ENCODE measurements at regions not wholly inside any gene's neighbourhood (a gene's known extent, or its start where the extent isn't known, plus 50 kb on each side); places are given as distances from the start of the nearest gene placed in this dataset.

DNA sequence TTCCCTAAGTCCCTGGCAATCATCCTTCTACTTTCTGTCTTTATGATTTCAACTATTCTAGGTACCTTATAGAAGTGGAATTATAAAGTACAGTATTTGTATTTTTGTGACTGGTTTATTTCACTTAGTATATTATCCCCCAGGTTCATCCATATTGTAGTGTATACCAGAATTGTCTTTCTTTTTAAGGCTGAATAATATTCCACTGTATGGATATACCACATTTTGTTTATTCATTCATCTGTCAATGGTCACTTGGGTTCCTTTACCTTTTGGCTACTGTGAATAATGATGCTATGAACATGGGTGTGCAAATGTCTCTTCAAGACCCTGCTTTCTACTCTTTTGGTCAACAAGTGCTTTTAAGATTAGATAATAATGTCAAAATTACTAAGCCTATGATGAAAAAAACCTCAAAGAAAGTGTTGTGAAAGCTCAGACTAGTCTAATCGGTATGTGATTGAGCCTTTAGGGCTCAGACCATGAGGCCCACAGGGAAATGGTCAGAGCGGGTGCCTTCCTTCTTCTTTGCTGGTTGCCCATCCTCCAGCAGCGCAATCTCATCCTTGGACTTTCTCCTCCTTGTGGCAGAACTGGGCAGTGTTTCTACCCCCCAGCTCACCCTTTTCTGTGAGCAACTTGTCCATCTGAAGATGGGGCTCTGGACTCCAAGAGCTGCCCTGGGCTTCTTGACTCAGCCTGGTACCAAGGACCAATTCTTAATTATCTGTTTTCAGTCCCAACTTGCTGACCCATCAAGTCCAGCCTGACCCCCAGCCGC, 105.4 kb downstream of the TTC8 start:
- no CpG with 5 or more reads among the region's 4 CpGs for WGBS (ENCODE audit: insufficient coverage, low lambda C conversion rate)
- H3K9me3 ChIP-seq (ENCODE audit: control insufficient read depth, low read depth, low read length), result no peaks in the 10 kb centered on the region
- DNase-seq, result no peak
- no peaks in the 10 kb centered on the region for H3K36me3 ChIP-seq (ENCODE audit: control insufficient read depth, insufficient read depth, low read length)
- no peaks in the 10 kb centered on the region for H3K27me3 ChIP-seq (ENCODE audit: control insufficient read depth, insufficient read depth, low read length)
- H3K4me3 ChIP-seq (ENCODE audit: low read length), result no peak overlapping the region
- no peaks in the 10 kb centered on the region for H3K4me1 ChIP-seq (ENCODE audit: control insufficient read depth, insufficient read depth, low read length)
- no peak overlapping the region for H3K27ac ChIP-seq (ENCODE audit: low read length)

DNA sequence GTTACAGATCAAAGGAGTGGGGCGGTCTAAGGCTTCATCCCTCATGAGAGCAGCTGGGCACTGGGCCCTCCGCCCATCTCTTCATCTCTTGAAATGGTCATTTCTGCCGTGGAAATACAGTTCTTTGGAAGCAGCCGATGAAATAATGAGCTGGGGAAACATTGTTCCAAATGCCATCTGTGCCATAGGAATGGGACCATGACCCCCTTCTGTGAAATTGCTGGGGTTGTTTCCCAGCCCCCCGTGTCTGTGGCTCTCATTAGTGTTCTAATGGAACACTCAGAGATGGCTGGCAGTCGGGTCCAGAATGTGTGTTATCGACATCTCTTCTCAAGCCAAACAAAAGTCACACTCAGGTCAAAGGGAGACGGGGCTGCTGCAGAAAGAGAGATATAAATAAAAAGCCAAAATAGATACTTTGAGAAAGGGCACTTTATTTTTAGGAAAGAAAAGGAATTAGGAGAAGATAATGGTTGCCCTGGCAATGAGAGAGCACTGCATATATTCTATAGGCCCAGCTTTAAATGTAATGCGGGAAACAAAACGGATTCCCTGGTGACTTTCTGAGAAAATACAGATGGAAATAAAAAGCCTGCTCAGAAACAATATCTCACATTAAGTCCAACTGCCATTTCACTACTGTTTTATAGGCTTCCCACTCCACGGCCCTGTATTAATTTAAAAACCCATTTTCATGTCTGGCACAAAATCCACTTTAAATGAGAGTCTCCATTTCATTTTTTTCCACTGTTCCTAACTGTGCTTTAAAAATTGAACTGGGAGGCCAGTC, 107.1 kb downstream of the TTC8 start:
- Histone ChIP-seq H3K9me3 (ENCODE audit: control insufficient read depth, low read depth, low read length) (no peaks in the 10 kb centered on the region), H3K4me1 (ENCODE audit: control insufficient read depth, insufficient read depth, low read length) (no peaks in the 10 kb centered on the region), H3K4me3 (ENCODE audit: low read length) (no peak overlapping the region), H3K36me3 (ENCODE audit: control insufficient read depth, insufficient read depth, low read length) (no peaks in the 10 kb centered on the region), H3K27ac (ENCODE audit: low read length) (no peak overlapping the region), H3K27me3 (ENCODE audit: control insufficient read depth, insufficient read depth, low read length) (no peaks in the 10 kb centered on the region)
- DNase-seq, result no peak
- 88% methylated on average over 6 of the region's 11 CpGs for WGBS (ENCODE audit: insufficient coverage, low lambda C conversion rate)

DNA sequence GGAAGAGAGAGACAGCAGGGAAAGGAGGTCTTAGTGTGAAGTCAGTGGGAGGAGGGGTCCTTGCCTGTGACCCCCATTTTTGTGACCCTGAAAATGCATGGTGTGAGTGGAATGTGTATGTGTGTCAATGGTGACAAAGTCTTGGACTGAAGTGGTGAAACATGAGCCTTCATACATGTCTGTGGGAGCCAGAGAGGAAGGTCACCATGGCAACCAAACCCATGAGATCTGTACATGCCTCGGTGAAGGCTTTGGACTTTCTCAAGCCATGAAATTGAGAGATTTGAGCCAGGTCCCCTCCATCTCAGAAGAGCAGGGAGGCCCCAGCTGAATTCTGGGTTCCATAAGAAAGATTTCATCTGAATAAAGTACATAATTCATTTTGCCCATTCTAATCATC, 108.7 kb downstream of the TTC8 start:
- DNase-seq, result no peak
- no CpG with 5 or more reads among the region's 1 CpG for WGBS (ENCODE audit: insufficient coverage, low lambda C conversion rate)
- no peaks in the 10 kb centered on the region for H3K27me3 ChIP-seq (ENCODE audit: control insufficient read depth, insufficient read depth, low read length)

DNA sequence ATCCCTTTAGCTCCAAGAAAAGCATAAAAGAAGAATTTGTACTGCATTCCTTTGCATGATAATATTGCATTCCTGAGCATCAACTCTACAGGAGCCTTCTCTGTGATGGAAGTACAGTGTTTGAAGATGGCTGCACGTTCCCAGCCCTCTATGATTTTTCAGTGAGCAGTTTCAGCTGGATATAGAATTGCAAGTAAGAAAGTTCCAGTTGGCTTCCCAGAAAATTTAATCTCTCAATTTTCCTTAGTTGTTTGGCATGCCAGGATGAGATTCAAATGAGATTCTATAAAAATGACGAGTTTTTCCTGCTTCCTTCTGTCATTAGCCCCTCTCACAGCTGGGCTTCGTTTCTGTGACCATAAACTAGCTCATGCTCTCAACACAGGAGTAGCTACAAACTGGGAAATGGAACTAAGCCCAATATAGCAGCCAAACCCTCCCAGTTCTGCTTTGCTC, 109.9 kb downstream of the TTC8 start:
- no peaks in the 10 kb centered on the region for H3K4me1 ChIP-seq (ENCODE audit: control insufficient read depth, insufficient read depth, low read length)
- no CpG with 5 or more reads among the region's 3 CpGs for WGBS (ENCODE audit: insufficient coverage, low lambda C conversion rate)

More for the DNA sequence above, 108.7 kb downstream of the TTC8 start:
- no peak overlapping the region for H3K27ac ChIP-seq (ENCODE audit: low read length)
- H3K4me3 ChIP-seq (ENCODE audit: low read length), result no peak overlapping the region
- no peaks in the 10 kb centered on the region for H3K9me3 ChIP-seq (ENCODE audit: control insufficient read depth, low read depth, low read length)
- H3K36me3 ChIP-seq (ENCODE audit: control insufficient read depth, insufficient read depth, low read length), result no peaks in the 10 kb centered on the region
- H3K4me1 ChIP-seq (ENCODE audit: control insufficient read depth, insufficient read depth, low read length), result no peaks in the 10 kb centered on the region

GRCh38 chr14:88935083-88935482, 110.6 kb downstream of the TTC8 start:
- Histone ChIP-seq H3K36me3 (ENCODE audit: control insufficient read depth, insufficient read depth, low read length) (no peaks in the 10 kb centered on the region), H3K27me3 (ENCODE audit: control insufficient read depth, insufficient read depth, low read length) (peaks cover 2% of the 10 kb centered on the region), H3K27ac (ENCODE audit: low read length) (no peak overlapping the region), H3K4me1 (ENCODE audit: control insufficient read depth, insufficient read depth, low read length) (no peaks in the 10 kb centered on the region), H3K4me3 (ENCODE audit: low read length) (no peak overlapping the region), H3K9me3 (ENCODE audit: control insufficient read depth, low read depth, low read length) (no peaks in the 10 kb centered on the region)
- WGBS (ENCODE audit: insufficient coverage, low lambda C conversion rate), result 100% methylated on average over 3 of the region's 5 CpGs
- no peak for DNase-seq

More for the DNA sequence above, 109.9 kb downstream of the TTC8 start:
- DNase-seq, result no peak
- no peaks in the 10 kb centered on the region for H3K9me3 ChIP-seq (ENCODE audit: control insufficient read depth, low read depth, low read length)
- no peaks in the 10 kb centered on the region for H3K36me3 ChIP-seq (ENCODE audit: control insufficient read depth, insufficient read depth, low read length)
- H3K4me3 ChIP-seq (ENCODE audit: low read length), result no peak overlapping the region
- H3K27ac ChIP-seq (ENCODE audit: low read length), result no peak overlapping the region
- no peaks in the 10 kb centered on the region for H3K27me3 ChIP-seq (ENCODE audit: control insufficient read depth, insufficient read depth, low read length)

DNA sequence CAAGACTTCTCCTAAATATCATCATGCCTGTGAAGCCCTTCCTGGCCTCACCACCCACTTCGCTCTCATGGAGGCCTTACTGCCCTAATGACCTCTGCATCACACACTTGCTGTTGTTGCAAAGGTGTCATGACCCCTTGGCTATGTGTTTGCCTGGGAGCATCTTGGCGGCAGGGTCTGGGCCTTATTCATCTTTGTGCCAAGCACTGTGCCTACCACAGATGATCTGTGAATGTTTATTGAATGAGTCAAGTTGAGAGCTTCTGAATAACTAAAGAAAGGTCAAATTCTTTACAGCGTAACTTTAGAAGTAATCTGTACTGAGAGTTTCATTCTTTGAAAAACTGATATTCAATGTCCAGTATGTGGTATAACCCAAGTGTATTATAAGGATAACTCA, 113.3 kb downstream of the TTC8 start:
- Histone ChIP-seq H3K27ac (ENCODE audit: low read length) (no peak overlapping the region), H3K4me3 (ENCODE audit: low read length) (no peak overlapping the region), H3K9me3 (ENCODE audit: control insufficient read depth, low read depth, low read length) (no peaks in the 10 kb centered on the region), H3K27me3 (ENCODE audit: control insufficient read depth, insufficient read depth, low read length) (peaks cover 2% of the 10 kb centered on the region), H3K4me1 (ENCODE audit: control insufficient read depth, insufficient read depth, low read length) (no peaks in the 10 kb centered on the region), H3K36me3 (ENCODE audit: control insufficient read depth, insufficient read depth, low read length) (no peaks in the 10 kb centered on the region)
- 100% methylated on average over 1 of the region's 3 CpGs for WGBS (ENCODE audit: insufficient coverage, low lambda C conversion rate)
- no peak for DNase-seq

GRCh38 chr14:88940671-88941070, 116.2 kb downstream of the TTC8 start:
- no peak for DNase-seq
- Histone ChIP-seq H3K27me3 (ENCODE audit: control insufficient read depth, insufficient read depth, low read length) (peaks cover 2% of the 10 kb centered on the region), H3K27ac (ENCODE audit: low read length) (no peak overlapping the region), H3K36me3 (ENCODE audit: control insufficient read depth, insufficient read depth, low read length) (no peaks in the 10 kb centered on the region), H3K4me3 (ENCODE audit: low read length) (no peak overlapping the region), H3K9me3 (ENCODE audit: control insufficient read depth, low read depth, low read length) (no peaks in the 10 kb centered on the region), H3K4me1 (ENCODE audit: control insufficient read depth, insufficient read depth, low read length) (no peaks in the 10 kb centered on the region)
- WGBS (ENCODE audit: insufficient coverage, low lambda C conversion rate), result 67% methylated on average over 3 of the region's 3 CpGs

DNA sequence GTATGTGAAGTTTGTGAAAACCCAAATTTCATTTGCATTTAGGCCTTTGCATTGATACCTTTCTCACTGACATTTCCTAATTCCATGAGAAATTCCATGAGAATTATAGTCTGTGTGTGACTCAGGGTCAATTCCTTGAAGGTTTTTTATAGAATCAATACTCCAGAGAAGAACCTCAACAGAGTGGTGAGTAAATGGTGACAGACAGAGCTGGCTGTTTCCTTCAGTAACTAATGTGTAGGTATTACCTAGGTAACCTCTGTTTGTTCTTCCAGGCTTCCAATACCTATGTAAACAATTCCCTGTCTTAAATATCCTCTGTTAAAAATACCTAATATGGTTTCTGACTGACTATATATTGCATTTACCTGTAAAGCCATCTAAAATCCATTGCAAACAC, 117.0 kb downstream of the TTC8 start:
- no peak for DNase-seq

DNA sequence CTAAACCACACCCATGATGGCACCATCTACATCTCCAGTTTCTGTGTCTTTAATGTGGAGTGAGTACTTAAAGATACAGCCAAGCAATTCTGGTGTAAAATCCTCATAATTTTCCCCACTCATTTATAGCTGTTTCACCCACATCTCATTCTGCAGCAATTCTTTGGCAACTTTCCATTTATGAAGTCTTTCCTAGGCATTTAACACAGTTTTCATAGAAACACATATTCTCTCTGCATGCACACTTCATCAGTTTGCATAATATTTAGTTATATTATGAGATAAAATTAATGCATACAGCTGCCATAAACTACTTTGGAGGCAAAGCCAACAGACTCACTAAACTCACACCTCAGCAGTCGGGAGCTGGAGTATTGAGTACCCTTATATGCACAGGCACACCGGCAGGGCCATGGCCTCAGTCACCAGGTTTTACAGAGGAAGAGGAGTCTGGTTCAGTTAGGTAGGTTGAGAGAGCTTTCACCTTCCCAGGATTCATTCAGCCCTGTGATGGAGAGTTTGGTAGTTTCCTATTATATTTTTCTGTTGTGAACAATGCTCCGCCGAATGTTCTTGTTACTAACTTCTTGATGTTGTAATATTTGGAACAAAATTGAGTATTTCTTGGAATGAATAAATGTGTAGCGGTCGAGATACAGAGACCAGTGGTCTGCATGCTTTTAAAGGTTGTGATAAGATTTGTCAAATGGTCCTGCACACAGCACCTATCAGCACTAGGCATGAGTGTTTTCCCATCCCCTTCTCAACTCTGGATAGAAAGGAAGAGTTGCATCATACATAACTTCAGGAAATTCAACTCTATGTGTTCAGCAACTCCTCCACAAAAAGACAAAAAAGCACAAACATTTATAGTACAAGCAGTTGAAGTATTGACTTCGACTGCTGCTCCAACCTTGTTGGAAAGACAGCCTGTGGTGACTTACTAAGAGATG, 123.5 kb downstream of the TTC8 start:
- Histone ChIP-seq H3K27ac (ENCODE audit: low read length) (no peak overlapping the region), H3K9me3 (ENCODE audit: control insufficient read depth, low read depth, low read length) (no peaks in the 10 kb centered on the region), H3K4me1 (ENCODE audit: control insufficient read depth, insufficient read depth, low read length) (no peaks in the 10 kb centered on the region), H3K4me3 (ENCODE audit: low read length) (no peak overlapping the region), H3K36me3 (ENCODE audit: control insufficient read depth, insufficient read depth, low read length) (no peaks in the 10 kb centered on the region), H3K27me3 (ENCODE audit: control insufficient read depth, insufficient read depth, low read length) (no peaks in the 10 kb centered on the region)
- DNase-seq, result no peak
- 96% methylated on average over 4 of the region's 7 CpGs for WGBS (ENCODE audit: insufficient coverage, low lambda C conversion rate)

More for the DNA sequence above, 117.0 kb downstream of the TTC8 start:
- Histone ChIP-seq H3K27me3 (ENCODE audit: control insufficient read depth, insufficient read depth, low read length) (peaks cover 2% of the 10 kb centered on the region), H3K4me1 (ENCODE audit: control insufficient read depth, insufficient read depth, low read length) (no peaks in the 10 kb centered on the region), H3K36me3 (ENCODE audit: control insufficient read depth, insufficient read depth, low read length) (no peaks in the 10 kb centered on the region), H3K27ac (ENCODE audit: low read length) (no peak overlapping the region), H3K4me3 (ENCODE audit: low read length) (no peak overlapping the region), H3K9me3 (ENCODE audit: control insufficient read depth, low read depth, low read length) (no peaks in the 10 kb centered on the region)

- no peak overlapping the region for H3K27ac ChIP-seq (ENCODE audit: low read length)
- no peak for DNase-seq
- H3K27me3 ChIP-seq (ENCODE audit: control insufficient read depth, insufficient read depth, low read length), result no peaks in the 10 kb centered on the region
- no peak overlapping the region for H3K4me3 ChIP-seq (ENCODE audit: low read length)
- WGBS (ENCODE audit: insufficient coverage, low lambda C conversion rate), result no CpG with 5 or more reads among the region's 2 CpGs
- H3K36me3 ChIP-seq (ENCODE audit: control insufficient read depth, insufficient read depth, low read length), result no peaks in the 10 kb centered on the region
- H3K4me1 ChIP-seq (ENCODE audit: control insufficient read depth, insufficient read depth, low read length), result no peaks in the 10 kb centered on the region
- no peaks in the 10 kb centered on the region for H3K9me3 ChIP-seq (ENCODE audit: control insufficient read depth, low read depth, low read length)
Observed at GRCh38 chr14:88950069-88950468, 125.6 kb downstream of the TTC8 start.
